Neural progenitor cell (in vitro differentiated cells): ENCODE measurements at regions not wholly inside any gene's neighbourhood (a gene's known extent, or its start where the extent isn't known, plus 50 kb on each side); places are given as distances from the start of the nearest gene placed in this dataset.

ENCODE experiments used
- CTCF ChIP-seq: fragments of 200-600 bp; sonication (generic); IDR thresholded peaks from 2 replicates; pipeline ENCODE4 v1.5.1; 2017; ENCODE audit warnings: antibody characterized with exemption, mild to moderate bottlenecking
- EZH2 ChIP-seq: fragments of 200-600 bp; sonication (generic); IDR thresholded peaks from 2 replicates; pipeline ENCODE4 v1.6.1; 2017; ENCODE audit warnings: antibody characterized with exemption, mild to moderate bottlenecking, moderate library complexity
- EZH2phosphoT487 ChIP-seq: fragments of 200-600 bp; sonication (generic); IDR thresholded peaks from 2 replicates; pipeline ENCODE4 v1.6.1; 2017; ENCODE audit warnings: antibody characterized with exemption

- TF ChIP-seq CTCF (no peak), EZH2phosphoT487 (no peak), EZH2 (no peak)
Measured at GRCh38 chr5:135631391-135631790, 52.6 kb upstream of the CXCL14 start.
